HG03060 (cell line): ENCODE measurements at regions not wholly inside any gene's neighbourhood (a gene's known extent, or its start where the extent isn't known, plus 50 kb on each side); places are given as distances from the start of the nearest gene placed in this dataset.
"Not testable (repeated sequence)": the region's sequence is repeated elsewhere in the genome, so short reads cannot be mapped to it uniquely, and the experiment has no call there.

ENCODE experiments used
- ATAC-seq: cut with Tn5 transposase; IDR thresholded peaks from one replicate; pipeline ENCODE4 v1.9.1; 2021; ENCODE audit warnings: low read depth, moderate number of reproducible peaks; ENCODE audit not compliant: unreplicated experiment

DNA sequence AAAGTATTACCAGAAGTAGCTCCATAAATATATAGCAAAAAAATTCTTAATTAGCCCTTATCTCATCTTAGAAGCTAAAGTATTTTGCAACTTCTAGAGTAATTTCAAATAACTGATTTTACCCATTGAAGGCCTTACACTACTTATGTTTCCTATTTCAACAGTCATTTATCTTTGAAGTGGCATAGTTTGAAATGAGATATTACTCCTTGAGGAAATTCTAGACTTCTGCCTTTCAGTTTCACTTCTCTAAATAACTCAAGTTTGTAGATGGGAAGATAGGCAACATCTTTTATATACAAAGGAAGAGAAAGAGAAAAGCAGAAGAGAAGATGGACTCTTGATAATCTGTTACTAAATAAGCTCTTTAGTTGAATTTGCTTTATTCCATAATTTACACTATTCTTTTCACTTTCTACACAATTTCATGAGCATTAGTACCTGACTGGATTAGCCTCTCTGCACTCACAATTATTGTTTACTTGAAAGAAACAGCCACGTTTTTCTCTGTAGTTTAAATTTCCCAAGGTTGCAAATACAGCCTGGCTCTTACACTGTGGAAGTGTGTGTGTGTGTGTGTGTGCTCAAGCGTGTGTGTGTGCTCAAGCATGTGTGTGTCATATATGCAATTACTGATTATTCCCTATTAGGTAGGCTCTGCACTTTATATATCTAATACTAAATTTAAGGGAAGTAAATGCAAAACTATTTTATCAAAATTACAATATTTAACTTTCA, 60.6 kb upstream of the EMB start:
- peak; percentile 99 for ATAC-seq

- not testable (repeated sequence) for ATAC-seq
Observed at GRCh38 chr5:50513028-50513457, 72.0 kb upstream of the EMB start.

GRCh38 chr5:50521060-50521459, 80.0 kb upstream of the EMB start:
- not testable (repeated sequence) for ATAC-seq

GRCh38 chr5:50527514-50528060, 86.5 kb upstream of the EMB start:
- not testable (repeated sequence) for ATAC-seq

DNA sequence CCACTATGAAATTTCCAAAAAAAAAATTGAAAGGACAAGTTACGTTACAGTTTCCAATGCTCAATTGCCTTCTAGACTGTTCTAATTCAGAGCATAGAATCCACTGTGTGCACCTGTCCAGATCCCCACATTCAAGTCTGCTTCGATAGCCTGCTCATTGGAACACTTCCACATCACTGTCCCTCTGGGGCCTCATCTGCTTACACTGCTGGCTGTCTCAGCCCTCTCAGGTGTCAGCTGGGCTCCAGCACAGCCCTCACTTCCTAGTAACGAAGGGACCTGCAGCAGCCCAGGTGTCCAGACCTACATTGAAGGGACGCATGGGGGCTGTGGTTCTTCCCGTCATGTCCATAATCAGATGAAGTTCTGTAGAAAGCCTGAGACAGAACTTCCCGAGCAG, 94.3 kb upstream of the EMB start:
- no peak for ATAC-seq

DNA sequence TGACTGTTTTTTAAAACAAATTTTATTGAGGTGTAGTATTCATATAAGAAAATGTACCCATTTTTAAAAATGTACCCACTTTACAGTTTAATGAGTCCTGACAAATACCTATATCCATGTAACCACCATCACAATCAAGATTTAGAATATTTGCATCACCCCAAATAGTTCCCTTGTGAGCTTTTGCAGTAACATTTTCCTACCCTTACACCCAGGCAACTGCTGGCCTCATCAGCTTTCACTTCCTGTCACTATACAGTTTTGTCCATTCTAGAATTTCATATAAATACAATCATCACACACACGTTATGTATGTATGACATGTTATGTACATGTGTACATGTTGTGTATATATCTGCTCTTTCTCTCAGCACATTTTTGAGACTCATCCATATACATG, 96.4 kb upstream of the EMB start:
- ATAC-seq: peak; percentile 77

- peak; percentile 89 for ATAC-seq
Observed at GRCh38 chr5:50547303-50547702, 106.2 kb upstream of the EMB start.

DNA sequence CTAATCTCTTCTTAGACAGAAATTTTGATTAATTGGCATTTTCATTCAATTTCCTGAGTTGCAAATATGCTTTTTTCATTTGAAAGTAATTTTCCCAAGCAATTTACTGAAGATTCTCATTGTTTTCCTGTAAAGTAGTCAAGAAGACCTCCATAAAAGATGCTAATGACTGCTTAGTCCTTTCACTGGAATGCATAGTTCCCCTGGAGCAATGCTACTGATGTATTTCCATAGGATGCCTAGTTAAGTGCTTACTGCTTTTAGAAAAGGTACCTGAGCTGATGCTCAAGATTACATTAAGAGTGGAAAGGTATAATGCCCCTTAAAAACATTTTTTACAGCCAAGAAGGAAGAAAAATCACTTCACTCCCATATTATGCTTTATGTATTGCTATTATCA, 109.2 kb upstream of the EMB start:
- ATAC-seq: no peak

GRCh38 chr5:50550993-50551392, 109.9 kb upstream of the EMB start:
- ATAC-seq: no peak

- ATAC-seq: no peak
Observed at GRCh38 chr5:50553560-50553984, 112.5 kb upstream of the EMB start.

DNA sequence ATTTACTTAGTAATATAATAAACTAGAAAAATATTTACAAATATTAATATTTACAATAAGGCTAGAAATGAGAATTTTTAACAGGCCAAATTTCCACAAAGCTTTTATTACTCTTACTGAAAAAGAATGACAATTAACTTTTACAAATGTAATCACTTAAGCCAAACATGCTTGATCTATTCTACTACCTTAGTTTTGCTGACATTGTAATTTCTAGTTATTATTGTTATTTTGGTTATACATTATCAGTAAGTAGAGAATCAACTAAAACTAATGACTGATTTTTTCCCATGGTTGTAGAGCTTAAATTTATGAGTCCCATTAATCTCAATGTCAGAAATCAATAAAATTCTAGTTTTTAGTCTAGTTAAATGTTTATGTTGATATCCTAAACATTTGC, 107.8 kb upstream of the PARP8 start:
- ATAC-seq: not testable (repeated sequence)

DNA sequence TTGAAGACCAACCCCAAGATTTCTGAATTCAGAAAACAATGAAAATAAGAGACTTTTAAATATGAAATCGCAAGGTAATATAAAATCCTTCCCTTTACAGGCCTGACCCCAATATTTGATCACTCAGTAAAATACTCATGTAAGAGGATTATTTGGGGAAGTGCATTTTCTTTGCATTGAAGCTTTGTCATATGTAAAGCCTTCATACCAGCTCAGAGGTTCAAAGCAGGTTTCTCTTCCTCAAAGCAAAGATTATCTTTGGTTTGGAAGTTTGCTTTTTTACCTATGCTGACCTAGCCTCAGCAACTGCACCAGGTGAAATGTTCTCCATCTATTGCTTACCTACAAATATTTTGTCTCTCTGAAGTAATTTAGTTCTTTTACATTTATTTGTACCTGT, 106.5 kb upstream of the PARP8 start:
- no peak for ATAC-seq

- ATAC-seq: no peak
Observed at GRCh38 chr5:50562694-50563093, 103.7 kb upstream of the PARP8 start.

DNA sequence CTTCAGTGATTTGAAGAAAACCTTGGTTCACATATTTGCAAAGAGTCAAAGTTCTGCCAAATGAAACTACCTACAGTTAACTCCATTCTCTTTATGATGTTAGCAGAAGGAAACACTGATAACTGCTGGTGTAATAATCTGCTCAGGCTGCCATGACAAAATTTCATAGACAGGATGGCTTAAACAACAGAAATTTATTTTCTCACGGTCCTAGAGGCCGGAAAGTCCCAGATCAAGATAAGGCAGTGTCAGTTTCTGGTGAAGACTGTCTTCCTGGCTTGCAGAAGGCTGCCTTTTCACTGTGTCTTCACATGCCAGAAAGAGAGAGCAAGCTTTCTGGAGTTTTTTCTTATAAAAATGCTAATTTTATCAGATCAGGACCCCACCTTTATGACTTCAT, 102.4 kb upstream of the PARP8 start:
- ATAC-seq: no peak

DNA sequence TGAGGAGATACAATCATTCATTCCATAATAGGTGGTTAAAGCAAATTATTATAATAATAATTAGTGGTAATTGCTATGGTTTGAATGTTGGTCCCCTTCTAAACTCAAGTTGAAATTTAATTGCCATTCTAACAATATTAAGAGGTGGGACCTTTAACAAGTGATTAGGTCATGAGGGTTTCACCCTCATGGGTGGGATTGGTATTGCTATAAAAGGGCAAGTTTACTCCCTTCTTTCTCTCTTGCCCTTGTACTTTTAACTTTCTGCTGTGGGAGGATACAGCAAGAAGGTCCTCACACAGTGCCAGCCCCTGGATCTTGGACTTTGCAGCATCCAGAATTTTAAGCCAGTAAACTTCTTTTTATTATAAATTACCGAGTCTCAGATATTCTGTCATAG, 101.9 kb upstream of the PARP8 start:
- no peak for ATAC-seq

DNA sequence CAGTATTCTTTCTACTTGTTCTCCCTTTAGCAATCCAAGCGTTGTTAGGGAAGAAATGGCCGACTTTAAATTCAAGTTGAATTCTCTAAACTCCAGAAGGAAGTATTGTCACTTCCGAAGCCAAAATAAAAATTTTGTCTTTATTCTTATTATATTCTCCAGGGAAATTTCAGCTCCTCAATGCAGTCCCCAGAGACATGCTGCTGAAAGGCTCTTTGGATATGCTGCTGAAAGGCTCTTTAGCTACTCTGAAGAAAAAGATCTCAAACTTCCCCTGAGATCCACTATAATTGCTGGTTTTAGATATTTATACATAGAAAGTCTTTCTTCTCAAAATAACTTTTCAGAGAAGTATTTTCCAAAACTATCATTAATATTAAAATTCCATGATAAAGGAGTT, 92.3 kb upstream of the PARP8 start:
- ATAC-seq: no peak

- no peak for ATAC-seq
Observed at GRCh38 chr5:50575740-50576139, 90.7 kb upstream of the PARP8 start.

GRCh38 chr5:50576265-50576664, 90.2 kb upstream of the PARP8 start:
- ATAC-seq: no peak

- no peak for ATAC-seq
Observed at GRCh38 chr5:50576686-50577256, 89.7 kb upstream of the PARP8 start.

DNA sequence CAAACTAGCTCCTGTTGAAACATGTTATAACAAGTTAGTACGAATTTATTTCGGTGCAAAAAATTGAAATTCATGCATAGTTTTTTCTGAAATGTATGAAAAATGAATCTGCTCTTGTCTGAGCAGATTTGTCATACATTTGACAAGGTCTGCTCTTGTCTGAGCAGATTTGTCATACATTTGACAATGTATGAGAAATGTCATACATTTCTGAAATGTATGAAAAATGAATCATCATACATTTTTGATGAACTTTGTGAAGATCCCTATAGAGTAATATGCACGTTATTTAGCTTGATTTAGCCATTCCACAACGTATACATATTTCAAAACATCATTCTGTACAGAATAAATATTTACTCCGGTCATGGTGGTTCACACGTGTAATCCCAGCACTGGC, 85.9 kb upstream of the PARP8 start:
- no peak for ATAC-seq

DNA sequence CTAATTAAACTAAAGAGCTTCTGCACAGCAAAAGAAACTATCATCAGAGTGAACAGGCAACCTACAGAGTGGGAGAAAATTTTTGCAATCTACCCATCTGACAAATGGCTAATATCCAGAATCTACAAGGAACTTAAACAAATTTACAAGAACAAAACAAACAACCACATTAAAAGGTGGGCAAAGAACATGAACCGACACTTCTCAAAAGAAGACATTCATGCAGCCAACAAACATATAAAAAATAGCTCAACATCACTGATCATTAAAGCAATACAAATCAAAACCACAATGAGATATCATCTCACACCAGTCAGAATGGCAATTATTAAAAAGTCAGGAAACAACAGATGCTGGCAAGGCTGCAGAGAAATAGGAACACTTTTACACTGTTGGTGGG, 84.6 kb upstream of the PARP8 start:
- not testable (repeated sequence) for ATAC-seq

DNA sequence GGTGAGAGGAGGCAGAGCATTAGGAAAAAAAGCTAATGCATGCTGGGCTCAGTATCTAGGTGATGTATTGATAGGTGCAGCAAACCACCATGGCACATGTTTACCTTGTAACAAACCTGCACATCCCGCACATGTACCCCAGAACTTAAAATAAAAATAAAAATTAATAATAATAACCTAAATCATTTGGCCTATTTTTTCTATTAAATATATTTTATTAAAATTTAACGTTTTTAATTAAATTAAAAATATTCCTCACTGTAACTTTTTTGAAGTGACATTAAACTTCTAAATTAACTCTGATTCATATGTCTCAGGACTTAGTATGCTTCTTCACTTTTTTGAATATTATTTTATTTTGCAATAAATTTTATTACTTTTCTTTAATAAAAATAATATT, 83.7 kb upstream of the PARP8 start:
- no peak for ATAC-seq
